PC-3 (cell line): ENCODE measurements at regions not wholly inside any gene's neighbourhood (a gene's known extent, or its start where the extent isn't known, plus 50 kb on each side); places are given as distances from the start of the nearest gene placed in this dataset.

Experiments used
- CTCF ChIP-seq: fragments of 300-600 bp; sonication (generic); conservative IDR thresholded peaks from 2 replicates; pipeline ENCODE4 v1.5.1; 2017; ENCODE audit warnings: antibody characterized with exemption, low read depth, mild to moderate bottlenecking, low read length
- EZH2 ChIP-seq: fragments of 300-600 bp; sonication (generic); IDR thresholded peaks from one replicate; pipeline ENCODE4 v1.6.1; 2017; ENCODE audit warnings: antibody characterized with exemption, mild to moderate bottlenecking, low read length; ENCODE audit not compliant: unreplicated experiment

DNA sequence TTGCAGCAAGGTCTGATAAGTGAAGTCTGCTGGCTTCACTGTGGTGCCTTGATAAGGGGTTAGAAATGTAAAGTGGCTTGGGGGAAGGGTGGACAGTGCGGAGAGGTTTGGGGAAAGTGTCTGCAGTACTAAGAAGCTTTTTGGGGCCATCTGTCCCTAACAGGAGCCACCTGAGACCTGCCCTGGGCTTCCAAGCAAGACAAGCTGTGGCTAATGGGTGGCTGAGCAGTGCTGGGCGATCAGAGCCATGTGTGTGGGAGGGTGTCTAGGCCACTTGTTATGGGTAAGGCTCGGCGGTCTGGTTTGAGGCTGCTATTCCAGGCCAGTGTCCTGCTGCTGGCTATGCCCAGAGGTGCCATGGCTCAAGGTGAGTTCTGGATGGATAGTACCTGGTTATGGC is 185.4 kb upstream of the MTMR8 start:
- TF ChIP-seq EZH2: no peak
- no peak for TF ChIP-seq CTCF
